HG02588 (cell line): ENCODE measurements at regions not wholly inside any gene's neighbourhood (a gene's known extent, or its start where the extent isn't known, plus 50 kb on each side); places are given as distances from the start of the nearest gene placed in this dataset.
A peak's percentile ranks its signal among the peaks of the same experiment; 100 is the strongest.
"Not testable (repeated sequence)": the region's sequence is repeated elsewhere in the genome, so short reads cannot be mapped to it uniquely, and the experiment has no call there.

Experiments
- ATAC-seq: cut with Tn5 transposase; IDR thresholded peaks from one replicate; pipeline ENCODE4 v1.9.1; 2021; ENCODE audit warnings: mild to moderate bottlenecking, moderate library complexity; ENCODE audit not compliant: unreplicated experiment

DNA sequence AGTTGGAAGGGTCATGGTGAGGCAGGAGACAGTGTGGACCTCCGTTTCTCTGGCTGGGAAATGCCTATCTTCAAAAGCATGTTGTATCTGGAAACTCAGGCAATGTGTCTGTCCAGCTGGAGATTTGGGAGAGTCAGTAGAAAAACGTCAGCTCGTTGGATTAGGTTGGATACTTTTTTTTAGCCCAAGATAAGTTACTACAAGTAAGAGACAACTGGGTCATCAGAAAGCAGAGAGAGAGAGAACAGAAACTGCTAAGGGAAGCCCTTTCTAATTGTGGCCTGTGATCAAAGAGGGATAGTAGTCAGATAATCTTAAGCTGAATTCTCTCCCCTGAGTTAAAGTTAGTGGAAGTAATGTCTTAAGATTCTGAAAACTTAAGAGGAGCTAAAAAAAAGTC, 78.9 kb upstream of the ZNF280D start:
- ATAC-seq, result no peak

DNA sequence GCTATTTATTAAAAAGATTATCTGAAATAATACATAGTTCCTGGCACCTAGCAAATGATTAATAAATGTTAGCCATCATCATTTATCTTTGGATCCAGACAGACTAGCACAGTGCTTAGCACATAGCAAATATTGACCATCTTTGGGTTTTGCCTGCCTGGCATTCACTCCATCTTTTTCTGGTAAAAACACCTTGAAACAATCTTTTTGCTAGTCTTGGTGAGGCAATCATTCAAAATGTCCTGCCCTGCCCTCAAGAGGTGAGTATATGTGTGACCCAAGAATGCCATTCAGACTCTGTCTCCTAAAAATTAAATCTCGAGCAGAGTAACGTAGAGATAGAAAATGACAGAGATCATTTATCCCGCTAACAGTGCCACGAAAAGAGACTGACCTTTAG, 78.3 kb upstream of the ZNF280D start:
- ATAC-seq, result no peak

DNA sequence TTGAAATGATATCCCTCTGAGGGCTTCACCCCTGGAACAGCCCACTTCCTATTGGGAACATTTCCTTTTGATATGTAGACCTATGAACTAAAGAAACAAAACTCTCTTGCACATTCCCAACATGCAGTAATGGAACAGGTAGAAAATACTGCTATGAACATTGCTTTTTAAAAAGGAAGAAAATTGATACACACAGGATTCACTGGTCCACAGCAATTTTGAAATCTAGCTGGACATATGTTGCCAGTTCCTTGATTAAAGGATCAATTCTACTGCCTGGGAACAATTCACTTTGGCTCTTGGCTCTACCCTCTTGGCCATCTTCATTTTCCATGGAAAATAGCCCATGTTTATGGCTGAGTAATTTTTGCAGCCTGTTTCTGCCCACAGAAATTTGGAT, 74.9 kb upstream of the ZNF280D start:
- ATAC-seq, result no peak

DNA sequence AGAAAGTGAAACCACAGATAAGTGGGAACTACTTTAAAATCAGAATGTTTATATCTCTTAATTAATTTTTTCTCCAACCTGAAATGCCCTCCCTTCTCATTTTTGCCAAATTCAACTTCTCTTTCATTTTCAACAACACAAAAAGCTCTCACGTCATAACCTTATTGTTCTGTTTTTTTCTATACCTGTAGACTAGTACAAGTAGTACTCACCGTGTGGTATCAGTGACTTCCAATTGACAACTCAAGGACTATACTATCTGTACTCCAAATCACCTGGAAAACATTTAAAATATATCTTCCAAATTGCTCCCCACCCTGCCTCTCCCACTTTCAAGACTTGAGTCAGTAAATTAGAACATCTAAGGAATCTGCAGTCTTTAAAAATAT, 72.8 kb upstream of the ZNF280D start:
- ATAC-seq, result no peak

DNA sequence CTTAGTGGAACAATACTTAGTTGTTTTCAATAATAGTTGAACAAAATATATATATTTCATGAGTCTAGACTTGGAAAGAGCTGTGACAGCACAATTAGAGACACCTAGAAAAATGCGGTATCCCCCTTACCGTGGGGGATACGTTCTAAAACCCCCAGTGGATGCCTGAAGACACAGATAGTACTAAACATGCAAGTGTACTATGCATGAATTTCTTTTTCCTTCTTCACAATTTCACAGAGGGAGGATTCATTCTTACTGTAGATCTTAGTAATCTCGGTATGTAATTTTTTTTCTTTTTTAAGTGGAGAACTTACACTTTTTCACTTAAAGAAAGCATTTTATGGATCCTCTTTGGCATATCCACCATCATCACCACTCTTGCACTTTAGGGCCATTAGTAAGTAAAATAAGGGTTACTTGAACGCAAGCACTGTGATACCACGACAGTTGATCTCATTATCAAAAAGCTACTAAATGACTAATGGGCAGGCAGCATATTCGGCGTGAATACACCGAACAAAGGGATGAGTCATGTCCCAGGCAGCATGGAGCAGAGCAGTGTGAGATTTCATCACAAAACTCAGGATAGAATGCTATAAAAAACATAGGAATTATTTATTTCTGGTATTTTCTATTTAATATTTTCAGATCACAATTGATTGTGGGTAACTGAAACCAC, 72.3 kb upstream of the ZNF280D start:
- ATAC-seq, result peak; percentile 62

DNA sequence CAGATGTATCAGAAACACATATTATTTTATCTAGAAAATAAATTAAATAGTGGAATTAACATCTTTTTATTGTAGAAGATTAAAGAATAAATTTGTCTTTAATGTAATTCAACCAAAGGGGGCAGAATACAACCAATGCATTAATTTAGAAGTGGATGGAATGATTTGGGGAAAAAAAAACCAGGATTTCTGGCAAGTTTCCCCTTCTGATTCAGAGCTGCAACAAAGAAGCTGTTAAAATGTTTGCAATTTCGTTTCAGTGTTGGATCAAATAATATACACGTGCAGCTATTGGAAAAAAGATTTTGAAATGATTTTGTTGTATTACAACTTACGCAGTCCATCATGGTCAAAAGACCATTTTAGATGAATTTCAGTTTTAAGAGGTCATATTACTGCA, 71.6 kb upstream of the ZNF280D start:
- ATAC-seq, result no peak

DNA sequence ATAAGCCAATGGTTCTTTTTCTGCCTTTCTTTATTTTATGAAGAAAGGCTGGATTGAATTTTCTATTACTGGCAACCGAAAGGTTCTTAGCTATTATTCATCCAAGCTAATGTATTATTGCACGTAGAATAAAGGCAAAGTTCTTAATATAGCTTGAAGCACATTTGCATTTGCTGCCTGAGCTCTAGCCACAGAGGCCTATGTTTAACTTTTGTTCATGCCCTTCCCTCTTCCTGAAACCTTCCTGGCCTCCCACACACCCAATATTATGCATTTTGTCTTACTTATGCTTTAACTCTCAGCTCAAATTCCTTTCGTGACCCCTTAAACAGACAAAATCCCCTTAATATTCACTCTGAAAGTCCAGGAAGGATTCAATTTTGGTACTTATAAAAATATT, 71.0 kb upstream of the ZNF280D start:
- ATAC-seq, result no peak

DNA sequence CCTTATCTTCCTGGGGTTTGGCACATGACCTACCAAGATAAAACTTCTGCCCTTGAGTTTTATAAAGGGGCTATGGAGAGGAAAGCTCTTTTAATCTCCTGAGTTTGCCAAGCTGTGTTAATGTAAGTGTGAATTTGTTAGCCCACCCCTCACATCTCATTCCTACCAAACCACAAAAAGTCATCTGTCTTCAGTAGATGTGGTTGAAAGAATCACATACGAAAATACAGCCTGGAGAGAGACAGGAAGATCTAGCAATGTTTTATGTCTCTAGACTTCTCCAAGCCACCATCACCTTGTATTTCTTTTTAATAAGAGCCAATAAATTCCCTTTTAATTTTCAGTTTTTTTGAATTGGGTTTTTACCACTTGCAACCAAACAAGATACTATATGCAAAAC, 68.9 kb upstream of the ZNF280D start:
- ATAC-seq, result no peak

DNA sequence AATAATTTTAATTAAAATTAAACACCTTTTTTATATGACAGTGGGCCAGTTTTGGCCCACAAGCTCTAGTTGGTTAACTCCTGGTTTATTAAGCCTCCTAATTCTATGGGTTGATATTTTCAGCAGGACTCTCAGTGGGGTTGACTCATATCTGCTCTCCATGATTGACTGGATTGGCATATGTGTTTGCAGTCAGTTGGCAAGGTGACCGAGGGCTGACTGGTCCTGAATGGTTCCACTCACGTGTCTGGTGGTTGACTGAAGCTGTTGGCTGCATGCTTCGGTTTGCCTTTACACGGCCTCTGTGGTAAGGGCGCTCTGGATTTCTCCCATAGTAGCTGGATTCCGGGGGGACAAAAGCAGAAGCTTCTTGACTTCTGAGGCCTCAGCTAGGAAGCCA, 65.3 kb upstream of the ZNF280D start:
- peak; percentile 94 for ATAC-seq

DNA sequence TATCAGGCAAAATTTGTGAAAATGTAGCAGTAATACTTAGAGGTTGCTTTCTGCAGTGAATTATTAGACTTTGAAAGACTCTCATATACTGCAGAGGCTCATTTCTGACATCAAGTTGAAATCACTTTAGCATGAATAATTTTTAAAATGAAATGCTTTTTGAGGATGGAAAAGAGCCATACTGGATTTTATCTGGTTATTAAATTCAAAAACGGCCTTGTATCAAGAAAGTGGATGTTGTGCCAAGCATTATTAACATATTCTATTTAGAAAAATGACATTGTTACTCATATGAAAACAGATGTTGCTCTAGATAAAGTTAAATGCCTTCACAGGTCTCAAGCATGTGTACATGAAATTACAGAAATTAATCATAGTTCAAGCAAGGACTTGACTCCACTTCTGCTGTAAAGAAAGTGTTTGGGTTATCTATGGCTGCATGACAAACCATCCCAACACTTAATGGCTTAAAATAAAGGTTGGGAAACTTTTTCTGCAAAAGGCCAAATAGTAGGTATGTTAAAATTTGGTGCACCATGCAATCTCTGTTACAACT, 64.5 kb upstream of the ZNF280D start:
- no peak for ATAC-seq

DNA sequence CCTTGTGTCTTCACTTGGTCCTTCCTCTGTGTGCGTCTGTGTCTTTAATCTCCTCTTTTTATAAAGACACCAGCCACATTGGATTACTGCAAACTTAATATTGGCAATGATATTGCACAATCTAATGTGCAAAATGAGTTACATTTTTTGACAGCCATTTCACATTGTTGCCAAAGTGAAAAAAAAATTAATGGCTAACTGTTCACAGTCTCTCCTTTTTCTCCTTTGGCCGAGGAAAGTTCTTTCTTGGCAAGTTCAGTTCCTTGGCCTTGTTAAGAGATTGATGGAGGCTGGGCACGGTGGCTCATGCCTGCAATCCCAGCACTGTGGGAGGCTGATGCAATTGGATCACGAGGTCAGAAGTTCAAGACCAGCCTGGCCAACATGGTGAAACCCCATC, 62.2 kb upstream of the ZNF280D start:
- ATAC-seq, result no peak

DNA sequence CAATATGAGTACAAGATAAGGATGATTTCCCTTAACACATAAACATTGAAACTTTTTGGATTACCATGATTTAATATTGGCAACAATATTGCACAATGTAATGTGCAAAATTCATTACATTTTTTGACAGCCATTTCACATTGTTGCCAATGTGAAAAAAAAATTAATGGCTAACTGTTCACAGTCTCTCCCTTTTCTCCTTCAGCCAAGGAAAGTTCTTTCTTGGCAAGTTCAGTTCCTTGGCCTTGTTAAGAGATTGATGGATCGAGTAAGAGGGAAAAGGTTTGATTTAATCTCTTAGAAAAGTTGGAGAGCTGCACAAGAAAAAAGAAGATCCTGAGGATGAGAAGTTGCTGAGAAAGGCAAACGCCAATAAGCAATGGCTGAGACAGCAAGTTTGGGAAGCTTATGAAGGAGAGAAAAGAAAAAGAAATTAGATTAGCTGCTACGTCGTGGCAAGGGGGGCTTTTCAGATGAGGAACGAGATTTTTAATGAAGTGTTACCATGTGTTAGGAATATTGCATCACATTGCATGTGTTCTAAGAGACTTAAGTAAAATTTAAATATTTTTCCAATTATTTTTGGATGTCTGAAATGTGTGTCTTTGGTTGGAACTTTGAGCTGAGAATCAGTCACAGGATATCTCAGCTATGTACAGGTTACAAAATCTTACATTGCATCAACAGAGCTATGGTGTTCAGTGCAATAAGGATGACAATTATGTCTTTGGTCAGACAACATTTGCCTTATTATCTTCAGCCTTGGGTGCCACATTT, 61.4 kb upstream of the ZNF280D start:
- no peak for ATAC-seq

DNA sequence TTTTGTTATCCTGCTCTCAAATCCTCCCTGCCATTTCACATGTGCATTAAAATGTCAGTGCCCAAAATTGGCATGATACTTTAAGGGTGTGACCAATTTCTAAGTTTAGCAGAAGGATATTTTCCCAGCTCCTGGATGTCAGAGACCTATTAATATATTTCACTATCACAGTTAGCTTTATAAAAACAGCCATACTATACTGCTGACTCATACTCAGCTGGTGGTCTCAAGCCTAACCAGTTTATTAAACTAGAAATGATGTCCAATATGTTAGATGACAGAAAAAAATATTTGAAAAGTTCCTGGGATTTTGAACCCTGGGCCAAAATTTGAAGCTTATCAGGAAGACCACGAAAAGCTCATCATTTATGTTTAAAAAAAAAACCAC, 60.9 kb upstream of the ZNF280D start:
- no peak for ATAC-seq

DNA sequence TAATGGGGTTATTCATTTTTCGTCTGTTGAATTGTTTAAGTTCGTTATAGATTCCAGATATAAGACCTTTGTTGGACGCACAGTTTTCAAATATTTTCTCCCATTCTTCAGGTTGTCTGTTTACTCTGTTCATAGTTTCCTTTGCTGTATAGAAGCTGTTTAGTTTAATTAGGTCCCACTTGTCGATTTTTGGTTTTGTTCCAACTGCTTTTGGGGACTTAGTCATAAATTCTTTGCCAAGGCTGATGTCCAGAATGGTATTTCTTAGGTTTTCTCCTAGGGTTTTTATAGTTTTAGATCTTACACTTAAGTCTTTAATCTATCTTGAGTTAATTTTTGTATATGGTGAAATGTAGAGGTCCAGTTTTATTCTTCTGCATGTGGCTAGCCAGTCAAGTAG, 58.9 kb upstream of the ZNF280D start:
- ATAC-seq, result no peak

DNA sequence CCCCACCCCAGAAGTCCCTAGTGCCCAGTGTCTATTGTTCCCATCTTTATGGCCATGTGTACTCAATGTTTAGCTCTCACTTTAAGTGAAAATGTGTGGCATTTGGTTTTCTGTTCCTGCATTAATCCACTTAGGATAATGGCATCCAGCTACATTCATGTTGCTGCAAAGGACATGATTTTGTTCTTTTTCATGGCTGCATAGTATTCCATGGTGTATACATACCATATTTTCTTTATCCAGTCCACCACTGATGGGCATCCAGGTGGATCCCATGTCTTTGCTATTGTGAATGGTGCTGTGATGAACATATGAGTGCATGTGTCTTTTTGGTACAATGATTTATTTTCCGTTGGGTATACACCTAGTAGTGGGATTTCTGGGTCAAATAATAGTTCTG, 58.2 kb upstream of the ZNF280D start:
- not testable (repeated sequence) for ATAC-seq

DNA sequence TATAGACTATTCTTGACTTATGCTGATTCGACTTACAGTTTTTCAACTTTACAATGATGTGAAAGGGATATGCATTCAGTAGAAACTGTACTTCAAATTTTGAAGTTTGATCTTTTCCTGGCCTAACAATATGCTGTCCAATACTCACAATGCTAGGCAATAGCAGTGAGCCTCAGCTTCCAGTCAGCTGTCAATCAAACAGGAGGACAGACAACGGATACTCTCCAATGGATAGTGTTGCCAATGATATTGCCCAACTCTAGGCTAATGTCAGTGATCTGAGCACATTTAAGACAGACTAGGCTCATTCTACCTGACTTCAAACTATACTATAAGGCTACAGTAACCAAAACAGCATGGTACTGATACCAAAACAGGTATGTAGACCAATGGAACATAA, 55.0 kb upstream of the ZNF280D start:
- no peak for ATAC-seq

DNA sequence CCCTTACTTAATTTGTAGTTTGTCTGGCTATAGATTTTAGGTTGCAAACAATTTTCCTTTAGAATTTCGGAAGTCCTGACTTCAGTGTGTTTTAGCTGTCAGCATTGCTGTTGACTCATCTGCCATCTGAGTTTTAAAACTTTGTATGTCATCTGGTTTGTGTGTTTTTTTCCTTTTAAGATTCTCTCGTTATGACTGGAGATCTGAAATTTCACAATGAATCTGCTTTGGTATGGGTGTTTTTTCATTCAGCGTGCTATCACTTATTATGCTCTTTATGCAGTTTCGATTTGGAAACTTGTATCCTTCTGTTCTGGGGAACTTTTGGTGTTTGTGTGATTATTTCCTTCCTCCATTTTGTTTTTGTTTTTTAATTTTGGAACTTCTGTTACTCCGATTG, 53.7 kb upstream of the ZNF280D start:
- ATAC-seq, result peak; percentile 84

DNA sequence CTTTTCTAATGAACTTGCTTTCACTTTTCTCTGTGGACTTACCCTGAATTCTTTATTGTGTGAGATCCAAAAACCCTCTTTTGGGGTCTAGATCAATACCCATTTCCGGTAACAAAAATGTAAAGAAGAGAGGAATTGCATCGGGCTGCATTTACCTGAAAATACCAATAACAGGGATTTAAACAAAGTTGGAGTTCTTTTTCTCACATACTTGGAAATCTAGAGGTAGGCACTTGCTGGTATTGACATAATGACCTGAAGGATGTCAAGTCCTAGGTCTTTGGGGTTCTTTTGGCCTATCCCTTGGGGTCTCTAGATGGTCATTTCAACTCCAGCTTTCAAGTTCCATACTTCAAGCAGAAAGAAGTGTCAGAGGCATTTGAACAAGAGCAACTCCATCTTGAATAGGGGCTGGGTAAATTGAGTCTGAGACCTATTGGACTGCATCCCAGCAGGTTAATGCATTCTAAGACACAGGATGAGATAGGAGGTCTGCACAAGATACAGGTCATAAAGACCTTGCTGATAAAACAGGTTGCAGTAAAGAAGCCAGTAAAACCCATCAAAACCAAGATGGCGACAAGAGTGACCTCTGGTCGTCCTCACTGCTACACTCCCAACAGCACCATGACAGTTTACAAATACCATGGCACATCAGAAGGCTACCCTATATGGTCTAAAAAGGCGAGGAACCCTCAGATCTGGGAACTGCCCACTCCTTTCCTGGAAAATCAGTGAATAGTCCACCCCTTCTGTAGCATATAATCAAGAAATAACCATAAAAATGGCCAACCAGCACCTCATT, 50.8 kb upstream of the ZNF280D start:
- ATAC-seq, result no peak

DNA sequence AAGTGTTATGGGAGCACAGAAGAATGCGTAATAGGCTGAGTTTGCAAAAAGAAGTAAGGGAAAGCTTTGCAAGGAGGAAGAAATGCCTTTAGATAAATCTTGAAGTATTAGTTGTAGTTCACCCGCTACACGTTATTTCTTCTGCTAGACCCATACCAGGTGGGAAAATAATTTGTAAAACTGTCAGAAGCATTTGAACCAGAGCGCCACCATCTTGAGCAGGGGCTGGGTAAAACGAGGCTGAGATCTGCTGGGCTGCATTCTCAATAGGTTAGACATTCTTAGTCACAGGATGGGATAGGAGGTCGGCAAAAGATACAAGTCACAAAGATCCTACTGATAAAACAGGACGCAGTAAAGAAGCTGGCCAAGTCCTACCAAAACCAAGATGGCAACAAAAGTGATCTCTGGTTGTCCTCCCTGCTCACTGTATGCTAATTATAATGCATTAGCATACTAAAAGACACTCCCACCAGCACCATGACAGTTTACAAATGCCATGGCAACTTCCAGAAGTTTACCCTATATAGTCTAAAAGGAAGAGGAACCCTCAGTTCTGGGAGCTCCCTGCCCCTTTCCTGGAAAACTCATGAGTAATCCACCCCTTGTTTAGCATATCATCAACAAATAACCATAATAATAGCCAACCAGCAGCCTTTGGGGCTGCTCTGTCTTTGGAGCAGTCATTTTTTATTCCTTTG, 50.0 kb upstream of the ZNF280D start:
- no peak for ATAC-seq
